Osteocyte (in vitro differentiated cells): ENCODE measurements at regions not wholly inside any gene's neighbourhood (a gene's known extent, or its start where the extent isn't known, plus 50 kb on each side); places are given as distances from the start of the nearest gene placed in this dataset.
"Not testable (repeated sequence)": the region's sequence is repeated elsewhere in the genome, so short reads cannot be mapped to it uniquely, and the experiment has no call there.

Experiments
- DNase-seq: peaks from one replicate; pipeline ENCODE4 v3.0.0; 2021; ENCODE audit warnings: mixed read lengths; ENCODE audit not compliant: unreplicated experiment; ENCODE audit errors: extremely low spot score
- H3K27ac Mint-ChIP-seq: one replicate; pipeline ENCODE4 v1.8.0; 2021; ENCODE audit warnings: mild to moderate bottlenecking, mixed read lengths; ENCODE audit not compliant: unreplicated experiment
- H3K27me3 Mint-ChIP-seq: one replicate; pipeline ENCODE4 v1.8.0; 2021; ENCODE audit warnings: mixed read lengths; ENCODE audit not compliant: unreplicated experiment
- H3K36me3 Mint-ChIP-seq: one replicate; pipeline ENCODE4 v1.8.0; 2021; ENCODE audit warnings: mixed read lengths; ENCODE audit not compliant: unreplicated experiment
- H3K4me1 Mint-ChIP-seq: one replicate; pipeline ENCODE4 v1.8.0; 2021; ENCODE audit warnings: mixed read lengths; ENCODE audit not compliant: unreplicated experiment
- H3K4me3 Mint-ChIP-seq: one replicate; pipeline ENCODE4 v1.8.0; 2021; ENCODE audit warnings: mild to moderate bottlenecking, moderate library complexity, mixed read lengths; ENCODE audit not compliant: unreplicated experiment
- H3K9me3 Mint-ChIP-seq: one replicate; pipeline ENCODE4 v1.8.0; 2021; ENCODE audit warnings: mixed read lengths; ENCODE audit not compliant: unreplicated experiment
- TF ChIP-seq, protein P1 (sequence below): fragments of 200-600 bp; sonication (generic); IDR thresholded peaks from 2 replicates; pipeline ENCODE4 v1.5.0; 2021; ENCODE audit warnings: antibody characterized with exemption, mild to moderate bottlenecking, moderate library complexity

DNA sequence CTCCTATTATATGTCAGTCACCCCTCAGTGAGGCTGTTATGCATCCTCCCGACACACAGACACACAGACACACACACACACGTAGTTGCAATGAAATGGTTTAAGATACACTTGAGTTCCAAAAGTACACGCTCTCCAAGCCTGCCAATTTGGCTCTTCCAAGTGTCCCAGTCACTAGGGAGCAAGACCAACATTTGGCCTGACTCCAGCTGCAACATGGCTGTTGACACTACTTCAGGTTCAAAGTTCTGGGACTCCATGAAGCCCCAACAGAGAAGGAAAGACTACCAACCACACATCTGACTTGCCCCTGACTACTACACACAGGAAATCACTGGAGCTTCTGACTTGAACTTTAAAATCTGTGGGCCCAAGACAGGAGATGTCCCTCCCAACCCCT lies 128.1 kb upstream of the KCNJ18 start:
- H3K27me3 Mint-ChIP-seq = peaks cover 2% of the 10 kb centered on the region
- H3K27ac Mint-ChIP-seq = no peak overlapping the region
- no peaks in the 10 kb centered on the region for H3K4me1 Mint-ChIP-seq
- H3K36me3 Mint-ChIP-seq = no peaks in the 10 kb centered on the region
- peaks cover 3% of the 10 kb centered on the region for H3K9me3 Mint-ChIP-seq
- H3K4me3 Mint-ChIP-seq = no peak overlapping the region
- no peak for DNase-seq
- TF ChIP-seq, protein P1, sequence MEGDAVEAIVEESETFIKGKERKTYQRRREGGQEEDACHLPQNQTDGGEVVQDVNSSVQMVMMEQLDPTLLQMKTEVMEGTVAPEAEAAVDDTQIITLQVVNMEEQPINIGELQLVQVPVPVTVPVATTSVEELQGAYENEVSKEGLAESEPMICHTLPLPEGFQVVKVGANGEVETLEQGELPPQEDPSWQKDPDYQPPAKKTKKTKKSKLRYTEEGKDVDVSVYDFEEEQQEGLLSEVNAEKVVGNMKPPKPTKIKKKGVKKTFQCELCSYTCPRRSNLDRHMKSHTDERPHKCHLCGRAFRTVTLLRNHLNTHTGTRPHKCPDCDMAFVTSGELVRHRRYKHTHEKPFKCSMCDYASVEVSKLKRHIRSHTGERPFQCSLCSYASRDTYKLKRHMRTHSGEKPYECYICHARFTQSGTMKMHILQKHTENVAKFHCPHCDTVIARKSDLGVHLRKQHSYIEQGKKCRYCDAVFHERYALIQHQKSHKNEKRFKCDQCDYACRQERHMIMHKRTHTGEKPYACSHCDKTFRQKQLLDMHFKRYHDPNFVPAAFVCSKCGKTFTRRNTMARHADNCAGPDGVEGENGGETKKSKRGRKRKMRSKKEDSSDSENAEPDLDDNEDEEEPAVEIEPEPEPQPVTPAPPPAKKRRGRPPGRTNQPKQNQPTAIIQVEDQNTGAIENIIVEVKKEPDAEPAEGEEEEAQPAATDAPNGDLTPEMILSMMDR = no peak

DNA sequence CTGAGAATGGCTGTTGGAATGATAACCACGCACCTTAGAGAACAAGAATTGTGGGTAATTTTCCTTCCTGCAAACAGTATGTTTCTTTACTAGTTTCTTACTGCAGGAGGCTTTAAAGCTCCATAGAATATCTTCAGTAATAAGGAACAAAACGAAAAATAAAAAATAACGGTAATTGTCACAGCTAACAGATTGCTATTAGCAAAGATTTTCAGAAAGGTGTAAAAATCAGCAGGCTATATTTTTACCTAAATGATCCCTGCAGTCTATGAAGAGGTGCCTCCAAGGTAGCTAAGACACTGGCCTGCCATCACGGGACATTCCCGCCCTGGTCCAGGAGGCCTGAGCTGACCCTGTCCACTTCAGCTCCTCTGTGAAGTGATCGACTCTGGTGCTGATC lies 127.6 kb upstream of the KCNJ18 start:
- not testable (repeated sequence) for DNase-seq, H3K27ac Mint-ChIP-seq, H3K27me3 Mint-ChIP-seq, H3K36me3 Mint-ChIP-seq, H3K9me3 Mint-ChIP-seq, H3K4me1 Mint-ChIP-seq, H3K4me3 Mint-ChIP-seq

DNA sequence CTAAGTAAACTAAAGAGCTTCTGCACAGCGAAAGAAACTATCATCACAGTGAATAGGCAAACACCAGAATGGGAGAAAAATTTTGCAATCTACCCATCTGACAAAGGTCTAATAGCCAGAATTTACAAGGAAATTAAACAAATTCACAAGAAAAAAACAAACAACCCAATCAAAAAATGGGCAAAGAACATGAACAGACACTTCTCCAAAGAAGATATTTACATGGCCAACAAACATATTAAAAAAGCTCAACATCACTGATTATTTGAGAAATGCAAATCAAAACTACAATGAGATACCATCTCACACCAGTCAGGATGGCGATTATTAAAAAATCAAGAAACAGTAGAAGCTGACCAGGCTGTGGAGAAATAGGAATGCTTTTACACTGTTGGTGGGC lies 121.9 kb upstream of the KCNJ18 start:
- H3K27me3 Mint-ChIP-seq, DNase-seq, H3K4me1 Mint-ChIP-seq, H3K4me3 Mint-ChIP-seq, H3K36me3 Mint-ChIP-seq, H3K27ac Mint-ChIP-seq: not testable (repeated sequence)
- peaks cover 13% of the 10 kb centered on the region for H3K9me3 Mint-ChIP-seq

DNA sequence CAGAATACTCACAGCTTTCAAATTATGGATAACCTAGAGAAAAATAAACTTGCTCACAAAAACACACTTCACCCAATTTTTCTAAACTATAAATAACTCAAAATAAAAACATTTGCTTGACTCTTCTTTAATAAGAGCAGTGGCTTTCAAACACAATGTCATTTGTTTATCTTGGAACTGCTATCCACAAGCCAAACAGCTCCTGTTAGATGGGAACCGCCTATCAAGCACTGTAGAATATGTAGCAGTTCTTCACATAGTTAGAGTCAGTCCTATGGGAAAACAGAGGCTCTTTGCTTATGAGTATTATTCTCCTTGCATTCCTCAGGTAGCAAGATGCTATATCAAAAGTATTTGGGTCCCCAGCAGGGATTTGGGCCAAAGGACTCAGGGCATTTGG lies 120.2 kb upstream of the KCNJ18 start:
- not testable (repeated sequence) for H3K4me1 Mint-ChIP-seq, DNase-seq, H3K27me3 Mint-ChIP-seq, H3K27ac Mint-ChIP-seq, H3K36me3 Mint-ChIP-seq, H3K4me3 Mint-ChIP-seq
- peaks cover 13% of the 10 kb centered on the region for H3K9me3 Mint-ChIP-seq

DNA sequence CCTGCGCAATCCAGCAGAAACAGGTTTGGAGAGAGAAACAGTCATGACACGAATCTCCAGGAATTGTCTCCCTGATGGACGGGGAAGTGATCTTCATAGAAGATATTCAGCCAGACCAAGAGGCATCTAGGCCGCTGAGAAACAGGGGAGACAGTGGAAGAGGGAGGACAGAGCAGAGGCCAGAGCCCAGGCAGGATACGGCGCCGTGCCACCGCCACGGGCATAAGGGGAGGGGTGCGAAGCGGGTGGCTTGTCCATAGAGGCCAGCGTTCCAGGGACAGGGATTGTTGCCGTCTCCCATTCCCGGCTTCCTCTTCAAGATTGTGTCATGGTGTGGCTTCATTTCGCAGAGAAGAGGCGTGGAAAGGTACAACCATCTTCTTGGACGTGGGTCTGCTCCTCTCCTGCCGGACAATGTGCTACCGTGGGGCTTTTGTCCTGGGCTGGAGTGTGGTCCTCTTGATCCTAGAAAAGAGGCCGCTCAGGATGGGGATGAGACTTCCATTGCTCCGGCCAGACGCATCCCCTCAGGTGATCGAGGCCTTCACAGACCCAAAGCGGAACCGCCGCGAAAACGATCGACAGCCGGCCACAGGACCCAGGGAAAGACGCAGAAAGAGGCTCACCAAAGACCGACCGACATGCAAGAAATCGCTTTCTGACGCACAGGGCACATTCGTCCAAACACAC lies 118.9 kb upstream of the KCNJ18 start:
- not testable (repeated sequence) for H3K27me3 Mint-ChIP-seq, DNase-seq, H3K36me3 Mint-ChIP-seq, H3K4me1 Mint-ChIP-seq, H3K4me3 Mint-ChIP-seq, H3K27ac Mint-ChIP-seq
- peaks cover 13% of the 10 kb centered on the region for H3K9me3 Mint-ChIP-seq

DNA sequence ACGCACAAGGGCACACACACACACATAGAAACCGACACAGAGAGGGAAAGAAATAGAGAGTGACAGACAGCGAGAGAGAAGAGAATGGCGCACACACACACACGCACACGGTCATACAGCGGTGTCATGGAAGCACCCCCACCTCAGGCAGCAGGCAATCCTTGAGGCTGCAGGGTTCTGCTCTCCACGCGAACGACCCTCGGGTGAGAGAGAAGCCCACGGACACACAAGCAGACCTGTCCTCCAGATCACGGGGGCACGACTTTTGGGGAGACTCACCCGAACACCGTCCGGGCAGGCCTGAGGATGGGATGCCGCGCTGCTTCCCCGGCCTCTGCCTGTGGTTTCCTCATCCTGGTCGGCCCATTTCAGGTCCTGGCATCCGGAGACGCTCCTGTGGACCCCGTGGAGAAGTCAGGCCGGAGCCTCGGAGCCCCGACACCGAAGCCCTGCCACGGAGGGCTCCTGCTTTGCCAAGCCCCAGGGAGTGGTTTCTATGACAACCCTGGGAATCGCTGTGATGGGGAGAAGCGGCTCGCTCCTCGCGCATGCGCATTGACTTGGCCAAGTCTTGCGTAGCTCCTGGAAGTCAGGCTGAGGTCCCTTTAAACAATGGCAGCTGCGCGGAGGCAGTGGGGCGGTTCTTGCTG lies 118.2 kb upstream of the KCNJ18 start:
- Mint-ChIP-seq H3K4me3 (no peak overlapping the region), H3K27ac (no peak overlapping the region), H3K9me3 (peaks cover 13% of the 10 kb centered on the region), H3K36me3 (no peaks in the 10 kb centered on the region), H3K27me3 (no peaks in the 10 kb centered on the region), H3K4me1 (no peaks in the 10 kb centered on the region)
- no peak for DNase-seq
- TF ChIP-seq, protein P1 = no peak

DNA sequence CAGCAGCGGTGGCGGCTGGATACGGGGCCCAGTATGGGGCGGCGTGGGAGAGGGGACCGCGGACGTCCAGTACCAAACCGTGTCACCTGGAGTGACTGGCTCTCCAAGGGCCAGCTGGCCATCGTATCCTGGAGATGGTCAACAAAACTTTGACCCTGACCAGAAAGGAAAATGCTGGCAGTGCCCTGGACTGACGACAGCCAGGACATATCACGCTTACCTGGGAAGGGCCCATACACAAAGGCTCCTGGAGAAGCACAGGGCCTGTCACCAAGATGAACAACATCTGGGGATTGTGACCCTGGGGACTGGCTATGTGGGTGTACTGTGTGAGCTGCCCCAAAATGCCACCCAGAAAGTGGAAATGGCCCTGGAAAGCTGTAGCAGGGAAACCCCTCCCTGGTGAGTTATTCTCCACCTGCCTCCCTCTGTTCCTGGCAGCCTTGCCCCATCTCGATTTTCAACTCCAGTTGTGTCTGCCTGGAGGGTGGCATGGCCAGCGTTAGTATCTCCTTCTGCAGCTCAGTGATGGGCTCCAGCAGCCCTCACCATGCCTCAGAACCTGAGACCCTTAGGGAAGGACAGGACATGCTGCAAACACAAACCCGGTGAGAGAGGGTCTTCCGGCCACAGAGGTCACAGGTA lies 117.6 kb upstream of the KCNJ18 start:
- H3K4me3 Mint-ChIP-seq, H3K27me3 Mint-ChIP-seq, H3K36me3 Mint-ChIP-seq, H3K4me1 Mint-ChIP-seq, H3K27ac Mint-ChIP-seq, DNase-seq: not testable (repeated sequence)
- peaks cover 11% of the 10 kb centered on the region for H3K9me3 Mint-ChIP-seq

DNA sequence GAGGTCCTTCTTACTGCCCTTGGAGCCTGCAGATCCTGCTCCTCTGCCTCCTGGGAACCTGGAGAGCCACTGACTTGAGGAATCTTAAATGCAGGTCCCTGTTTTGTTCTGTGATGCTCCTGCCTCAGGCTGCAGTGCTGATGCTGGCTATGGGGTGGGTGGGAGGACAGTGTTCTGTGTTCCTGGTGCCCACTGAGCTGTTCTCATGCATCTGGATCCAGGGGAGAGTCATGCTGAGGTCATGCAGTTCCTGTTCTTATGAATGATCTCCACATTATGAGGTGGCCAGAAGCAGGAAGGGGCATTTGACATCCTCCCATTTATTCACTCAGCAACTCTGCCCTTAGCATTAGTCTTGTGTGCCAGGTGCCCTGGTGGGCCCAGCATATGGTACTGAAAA lies 113.5 kb upstream of the KCNJ18 start:
- not testable (repeated sequence) for H3K27me3 Mint-ChIP-seq, H3K27ac Mint-ChIP-seq, H3K4me3 Mint-ChIP-seq, DNase-seq, H3K36me3 Mint-ChIP-seq, H3K4me1 Mint-ChIP-seq, H3K9me3 Mint-ChIP-seq
